Activated naive CD8-positive, alpha-beta T cell treated with anti-CD3 and anti-CD28 coated beads for 36 hours (primary cell): ENCODE measurements at regions not wholly inside any gene's neighbourhood (a gene's known extent, or its start where the extent isn't known, plus 50 kb on each side); places are given as distances from the start of the nearest gene placed in this dataset.
"Not testable (repeated sequence)": the region's sequence is repeated elsewhere in the genome, so short reads cannot be mapped to it uniquely, and the experiment has no call there.

ENCODE experiments used
- DNase-seq: peaks from one replicate; pipeline ENCODE4 v3.0.0; 2021
- H3K27ac Mint-ChIP-seq: one replicate; pipeline ENCODE4 v1.8.0; 2022; ENCODE audit warnings: mild to moderate bottlenecking, moderate library complexity, mixed read lengths
- H3K27me3 Mint-ChIP-seq: one replicate; pipeline ENCODE4 v1.8.0; 2022; ENCODE audit warnings: mild to moderate bottlenecking, mixed read lengths
- H3K36me3 Mint-ChIP-seq: one replicate; pipeline ENCODE4 v1.8.0; 2021; ENCODE audit warnings: mild to moderate bottlenecking, mixed read lengths
- H3K4me1 Mint-ChIP-seq: one replicate; pipeline ENCODE4 v1.8.0; 2021; ENCODE audit warnings: mixed read lengths
- H3K4me3 Mint-ChIP-seq: one replicate; pipeline ENCODE4 v1.8.0; 2022; ENCODE audit warnings: mild to moderate bottlenecking, moderate library complexity, mixed read lengths
- H3K9me3 Mint-ChIP-seq: one replicate; pipeline ENCODE4 v1.8.0; 2022; ENCODE audit warnings: mixed read lengths

DNA sequence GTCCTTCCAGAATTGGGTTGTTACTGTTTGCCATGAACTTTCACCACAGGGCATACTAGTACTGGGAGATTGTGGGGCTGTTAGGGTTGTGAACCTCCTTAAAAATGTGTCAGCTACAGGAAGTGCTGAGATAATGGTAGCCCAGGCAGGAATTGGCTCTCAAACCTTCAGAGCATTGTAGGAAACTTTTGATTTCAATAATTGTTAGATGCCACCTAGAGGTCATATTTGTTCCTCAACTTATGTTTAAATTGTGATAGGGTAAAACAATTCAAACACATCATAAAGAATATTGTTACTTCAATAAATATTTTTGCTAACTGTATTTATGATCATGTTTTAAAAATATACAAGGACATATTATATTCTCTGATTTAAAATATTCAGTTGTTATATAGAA, 594.6 kb downstream of the ADCYAP1 start:
- DNase-seq, result no peak
- H3K4me3 Mint-ChIP-seq, result no peak overlapping the region
- H3K27ac Mint-ChIP-seq, result no peak overlapping the region
- no peaks in the 10 kb centered on the region for H3K27me3 Mint-ChIP-seq
- H3K9me3 Mint-ChIP-seq, result peaks cover 8% of the 10 kb centered on the region
- no peaks in the 10 kb centered on the region for H3K4me1 Mint-ChIP-seq
- no peaks in the 10 kb centered on the region for H3K36me3 Mint-ChIP-seq

DNA sequence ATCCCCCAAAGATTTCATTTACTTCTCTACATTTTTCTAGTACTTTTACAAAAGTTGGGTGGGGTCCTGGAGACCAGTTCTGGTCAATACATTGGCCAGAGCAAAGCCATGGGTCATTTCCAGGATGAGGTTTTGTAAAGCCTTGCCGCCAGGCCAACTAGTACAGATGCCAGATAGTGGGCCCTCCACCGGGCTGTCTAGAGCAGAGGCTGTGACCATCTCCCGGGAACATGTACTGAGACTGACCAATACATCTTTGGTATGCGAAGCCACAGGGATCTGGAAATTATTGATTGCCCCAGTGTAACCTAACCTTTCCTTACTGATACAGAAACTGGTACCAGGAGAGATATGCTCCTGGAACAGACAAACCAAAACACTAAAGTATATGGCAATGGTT, 599.2 kb downstream of the ADCYAP1 start:
- Mint-ChIP-seq H3K27me3 (no peaks in the 10 kb centered on the region), H3K9me3 (no peaks in the 10 kb centered on the region)
- no peak for DNase-seq

DNA sequence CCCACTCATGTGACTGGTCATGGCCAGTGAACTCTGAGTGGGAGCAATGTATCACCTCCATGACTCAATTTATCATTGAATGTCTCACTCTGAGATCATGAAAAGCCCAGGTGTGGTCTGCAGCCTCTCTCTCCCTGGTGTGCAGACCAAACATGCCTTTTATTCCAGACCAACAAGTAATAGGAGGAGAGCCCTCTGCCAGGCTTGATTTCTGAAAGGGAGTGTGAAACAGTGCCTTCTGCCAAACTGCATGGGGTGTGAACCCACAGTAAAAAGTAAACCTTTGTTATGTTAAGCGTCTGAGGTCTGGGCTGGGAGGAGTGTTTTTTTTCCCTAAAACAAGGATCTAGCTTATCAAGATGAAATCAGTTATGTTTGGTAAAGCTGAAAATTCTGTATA, 601.2 kb downstream of the ADCYAP1 start:
- Mint-ChIP-seq H3K36me3 (no peaks in the 10 kb centered on the region), H3K27me3 (no peaks in the 10 kb centered on the region), H3K9me3 (no peaks in the 10 kb centered on the region), H3K4me1 (no peaks in the 10 kb centered on the region), H3K4me3 (no peak overlapping the region), H3K27ac (no peak overlapping the region)
- no peak for DNase-seq

More for the DNA sequence above, 599.2 kb downstream of the ADCYAP1 start:
- no peaks in the 10 kb centered on the region for H3K4me1 Mint-ChIP-seq
- no peaks in the 10 kb centered on the region for H3K36me3 Mint-ChIP-seq
- no peak overlapping the region for H3K4me3 Mint-ChIP-seq
- no peak overlapping the region for H3K27ac Mint-ChIP-seq

DNA sequence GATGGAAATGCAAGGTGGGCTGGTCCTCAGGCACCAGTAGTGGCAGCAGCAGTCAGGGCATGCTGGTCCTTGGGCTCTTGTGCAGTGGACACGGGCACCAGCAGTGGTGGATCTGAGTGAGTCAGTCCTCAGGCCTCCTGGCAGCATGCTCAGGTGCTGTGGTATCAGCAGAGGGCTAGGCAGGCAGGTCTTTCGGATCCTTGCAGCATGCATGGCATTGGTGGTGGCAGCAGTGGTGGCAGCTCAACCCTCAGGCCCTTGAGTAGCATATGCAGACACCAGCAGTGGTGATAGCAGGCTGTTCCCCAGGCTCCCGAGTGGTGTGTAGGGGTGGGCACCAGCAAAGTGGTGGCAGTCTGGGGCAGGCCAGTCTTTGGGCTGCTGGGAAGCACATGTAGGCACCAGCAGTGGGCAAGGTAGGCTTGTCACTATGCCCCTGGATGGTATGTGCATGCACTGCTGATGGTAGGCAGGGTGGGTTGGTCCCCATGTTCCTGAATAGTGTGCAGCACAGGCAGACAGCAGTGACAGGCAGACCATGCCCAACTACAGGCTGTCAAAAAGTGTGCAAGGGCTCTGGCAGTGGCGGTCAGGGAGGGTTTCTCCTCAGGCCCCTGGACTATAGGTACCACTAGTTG, 606.0 kb downstream of the ADCYAP1 start:
- Mint-ChIP-seq H3K27ac (no peak overlapping the region), H3K9me3 (peaks cover 1% of the 10 kb centered on the region), H3K36me3 (no peaks in the 10 kb centered on the region), H3K27me3 (no peaks in the 10 kb centered on the region), H3K4me1 (no peaks in the 10 kb centered on the region), H3K4me3 (no peak overlapping the region)
- DNase-seq, result no peak

DNA sequence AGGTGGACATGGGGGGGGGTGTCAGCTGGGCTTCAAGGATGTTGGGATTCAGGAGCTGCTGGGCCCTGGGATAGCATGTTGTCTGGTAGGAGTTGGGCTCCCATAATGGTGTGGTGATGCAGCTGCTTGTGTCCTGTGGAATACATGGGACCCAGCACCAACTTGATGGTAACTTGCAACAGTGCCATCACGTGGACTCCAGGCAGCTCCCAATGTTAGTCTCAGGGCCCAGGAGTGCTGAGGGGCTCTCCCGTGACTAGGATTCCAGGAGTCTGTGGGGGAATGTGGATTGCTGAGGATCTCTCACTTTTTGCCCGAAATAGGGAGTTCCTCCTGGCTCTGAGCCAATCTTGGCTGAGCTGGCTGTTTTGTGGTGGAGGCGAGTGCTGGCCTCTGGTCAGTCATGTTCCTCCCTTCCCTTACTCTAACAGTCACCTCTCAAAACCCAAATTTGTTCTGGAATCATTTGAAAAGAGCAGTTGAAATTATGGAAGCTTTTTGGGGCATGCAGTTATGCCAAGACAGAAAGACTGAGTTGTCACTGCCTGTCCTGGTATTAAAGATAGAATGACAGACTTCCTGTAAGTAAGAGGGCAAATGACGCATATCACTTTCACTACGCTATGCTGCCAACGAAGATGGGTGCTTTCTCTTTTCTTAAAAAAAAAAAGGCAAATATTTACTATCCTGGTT, 607.1 kb downstream of the ADCYAP1 start:
- H3K36me3 Mint-ChIP-seq, result no peaks in the 10 kb centered on the region
- no peak for DNase-seq
- H3K4me1 Mint-ChIP-seq, result no peaks in the 10 kb centered on the region
- H3K4me3 Mint-ChIP-seq, result no peak overlapping the region
- peaks cover 1% of the 10 kb centered on the region for H3K9me3 Mint-ChIP-seq
- H3K27me3 Mint-ChIP-seq, result no peaks in the 10 kb centered on the region
- H3K27ac Mint-ChIP-seq, result no peak overlapping the region

DNA sequence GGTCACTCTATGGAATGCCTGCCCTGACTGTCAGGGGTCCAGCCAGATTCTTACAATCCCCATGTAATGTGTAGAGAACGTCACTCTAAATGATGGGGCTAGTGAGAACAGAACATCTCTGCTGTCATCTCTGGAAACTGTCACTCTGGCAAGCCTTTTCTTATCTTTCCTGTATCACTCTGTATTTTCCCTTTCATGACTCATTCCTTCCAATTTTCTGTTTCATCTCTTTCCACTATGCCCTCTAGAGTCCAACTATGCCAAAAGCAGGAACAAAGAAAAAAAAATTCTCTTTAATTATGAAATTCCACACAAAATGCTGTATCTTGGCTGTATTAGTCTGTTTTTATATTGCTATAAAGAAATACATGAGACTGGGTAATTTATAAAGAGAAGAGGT, 608.8 kb downstream of the ADCYAP1 start:
- no peak for DNase-seq
- Mint-ChIP-seq H3K4me3 (no peak overlapping the region), H3K9me3 (peaks cover 1% of the 10 kb centered on the region), H3K36me3 (no peaks in the 10 kb centered on the region), H3K27ac (no peak overlapping the region), H3K27me3 (no peaks in the 10 kb centered on the region), H3K4me1 (no peaks in the 10 kb centered on the region)

DNA sequence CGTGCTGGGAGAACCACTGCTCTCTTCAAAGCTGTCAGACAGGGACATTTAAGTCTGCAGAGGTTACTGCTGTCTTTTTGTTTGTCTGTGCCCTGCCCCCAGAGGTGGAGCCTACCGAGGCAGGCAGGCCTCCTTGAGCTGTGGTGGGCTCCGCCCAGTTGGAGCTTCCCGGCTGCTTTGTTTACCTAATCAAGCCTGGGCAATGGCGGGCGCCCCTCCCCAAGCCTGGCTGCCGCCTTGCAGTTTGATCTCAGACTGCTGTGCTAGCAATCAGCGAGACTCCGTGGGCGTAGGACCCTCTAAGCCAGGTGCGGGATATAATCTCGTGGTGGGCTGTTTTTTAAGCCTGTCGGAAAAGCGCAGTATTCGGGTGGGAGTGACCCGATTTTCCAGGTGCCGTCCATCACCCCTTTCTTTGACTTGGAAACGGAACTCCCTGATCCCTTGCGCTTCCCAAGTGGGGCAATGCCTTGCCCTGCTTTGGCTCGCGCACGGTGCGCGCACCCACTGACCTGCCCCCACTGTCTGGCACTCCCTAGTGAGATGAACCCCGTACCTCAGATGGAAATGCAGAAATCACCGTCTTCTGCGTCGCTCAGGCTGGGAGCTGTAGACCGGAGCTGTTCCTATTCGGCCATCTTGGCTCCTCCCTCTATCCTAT, 617.0 kb downstream of the ADCYAP1 start:
- H3K4me1 Mint-ChIP-seq, H3K4me3 Mint-ChIP-seq, H3K27me3 Mint-ChIP-seq, H3K36me3 Mint-ChIP-seq, H3K9me3 Mint-ChIP-seq, DNase-seq, H3K27ac Mint-ChIP-seq: not testable (repeated sequence)

DNA sequence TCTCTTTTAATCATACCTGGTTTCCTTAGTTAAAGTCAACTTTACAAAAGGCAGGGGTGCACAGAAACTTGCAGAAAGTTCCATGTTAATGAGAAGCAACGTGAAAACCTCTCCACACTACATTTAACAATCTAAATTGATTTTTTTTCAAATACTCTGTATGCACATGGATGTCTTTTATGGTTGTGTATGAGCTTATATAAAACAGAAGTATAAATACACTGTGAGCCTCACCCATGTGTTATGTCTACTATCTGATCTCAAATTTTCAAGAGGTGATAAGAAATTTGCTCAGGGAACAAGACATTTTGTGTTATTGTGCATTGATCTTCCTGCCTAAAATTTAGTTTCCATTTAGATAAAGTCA, 617.6 kb downstream of the ADCYAP1 start:
- H3K27me3 Mint-ChIP-seq, result no peaks in the 10 kb centered on the region
- H3K9me3 Mint-ChIP-seq, result no peaks in the 10 kb centered on the region
- H3K27ac Mint-ChIP-seq, result no peak overlapping the region
- H3K4me1 Mint-ChIP-seq, result no peaks in the 10 kb centered on the region
- DNase-seq, result no peak
- H3K4me3 Mint-ChIP-seq, result no peak overlapping the region
- H3K36me3 Mint-ChIP-seq, result no peaks in the 10 kb centered on the region

DNA sequence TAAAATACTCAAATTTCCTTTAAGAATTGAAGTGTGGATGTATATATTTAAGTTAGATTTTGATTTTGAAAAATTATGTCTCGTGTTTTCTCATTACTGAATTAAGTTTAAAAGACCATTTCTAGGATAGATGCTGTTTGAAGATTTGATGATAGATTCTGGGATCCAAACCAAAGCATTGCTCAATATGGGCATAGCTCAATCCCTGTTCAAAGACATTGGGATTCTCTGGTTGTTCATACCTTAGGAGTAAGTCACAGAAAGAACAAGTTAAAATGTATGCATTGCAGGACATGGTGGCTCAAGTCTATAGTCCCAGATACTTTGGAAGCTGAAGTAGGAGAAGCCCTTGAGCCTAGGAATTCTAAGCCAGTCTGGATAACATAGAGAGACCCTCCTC, 622.3 kb downstream of the ADCYAP1 start:
- no peak for DNase-seq
- Mint-ChIP-seq H3K27me3 (no peaks in the 10 kb centered on the region), H3K9me3 (peaks cover 4% of the 10 kb centered on the region), H3K4me1 (no peaks in the 10 kb centered on the region), H3K36me3 (no peaks in the 10 kb centered on the region), H3K4me3 (no peak overlapping the region), H3K27ac (no peak overlapping the region)

DNA sequence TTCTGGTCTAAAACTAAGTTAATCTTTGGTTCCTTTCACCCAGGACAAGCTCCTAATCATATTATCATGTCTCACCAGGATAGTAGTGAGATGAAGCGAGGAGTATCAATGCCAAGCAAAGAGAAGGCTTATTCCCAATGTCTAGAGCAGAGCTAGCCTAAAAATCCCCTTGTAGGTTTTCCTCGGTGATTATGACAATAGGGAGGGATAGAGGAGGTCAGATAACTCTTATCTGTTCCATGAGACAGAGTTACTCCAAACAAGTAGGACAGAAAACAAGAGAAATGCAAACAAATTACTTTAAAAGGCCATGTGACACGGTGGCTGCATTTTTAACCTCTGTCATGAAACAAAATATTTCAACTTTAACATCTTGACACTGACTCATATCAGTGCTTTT, 623.1 kb downstream of the ADCYAP1 start:
- no peak for DNase-seq
- Mint-ChIP-seq H3K27ac (no peak overlapping the region), H3K4me1 (no peaks in the 10 kb centered on the region), H3K27me3 (no peaks in the 10 kb centered on the region), H3K4me3 (no peak overlapping the region), H3K36me3 (no peaks in the 10 kb centered on the region), H3K9me3 (peaks cover 4% of the 10 kb centered on the region)

DNA sequence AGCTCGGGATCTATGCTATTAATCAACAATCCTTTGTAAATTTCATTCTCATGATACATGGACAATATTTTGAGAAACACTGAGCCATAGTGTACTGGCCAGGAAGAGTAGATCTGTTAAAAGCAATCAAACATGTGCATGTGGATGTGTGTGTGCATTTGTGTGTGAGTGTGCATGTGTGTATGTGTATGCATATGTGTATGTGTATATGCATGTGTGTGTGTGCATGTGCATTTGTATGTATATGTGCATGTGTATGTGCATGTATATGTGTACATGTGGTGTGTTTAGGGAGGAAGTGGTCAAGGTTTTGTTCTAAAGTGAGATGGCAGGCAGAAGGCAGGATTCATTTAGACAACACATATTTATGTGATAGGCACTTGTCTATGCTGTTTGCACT, 623.8 kb downstream of the ADCYAP1 start:
- no peak for DNase-seq
- no peak overlapping the region for H3K4me3 Mint-ChIP-seq
- no peaks in the 10 kb centered on the region for H3K36me3 Mint-ChIP-seq
- H3K4me1 Mint-ChIP-seq, result no peaks in the 10 kb centered on the region
- H3K27ac Mint-ChIP-seq, result no peak overlapping the region
- no peaks in the 10 kb centered on the region for H3K27me3 Mint-ChIP-seq
- peaks cover 4% of the 10 kb centered on the region for H3K9me3 Mint-ChIP-seq

DNA sequence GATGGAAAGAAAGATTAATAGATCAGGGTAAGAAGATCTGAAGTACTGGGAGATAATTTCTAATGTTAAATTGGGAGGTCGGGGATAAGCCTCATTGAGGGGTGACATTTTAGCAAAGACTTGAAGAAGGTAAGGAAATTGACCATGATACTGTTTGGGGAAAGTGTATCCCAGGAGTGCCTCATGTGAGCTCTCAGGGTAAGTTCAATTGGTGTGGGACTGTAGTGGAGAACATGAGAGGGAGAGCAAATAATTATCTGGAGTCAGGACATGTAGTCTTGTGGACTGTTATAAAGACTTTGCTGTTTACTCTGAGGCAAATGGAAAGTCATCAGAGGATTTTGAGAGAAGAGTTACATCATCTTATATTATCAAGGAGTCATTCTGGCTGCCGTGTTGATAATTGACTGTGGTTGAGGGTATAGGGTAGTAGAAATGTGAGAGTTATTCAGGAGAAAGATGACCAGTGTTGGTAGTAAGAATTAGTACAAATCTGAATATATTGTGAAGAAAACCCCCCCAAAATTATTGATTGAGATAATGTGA, 624.4 kb downstream of the ADCYAP1 start:
- H3K4me1 Mint-ChIP-seq, result no peaks in the 10 kb centered on the region
- no peak for DNase-seq
- no peaks in the 10 kb centered on the region for H3K36me3 Mint-ChIP-seq
- no peak overlapping the region for H3K27ac Mint-ChIP-seq
- no peak overlapping the region for H3K4me3 Mint-ChIP-seq
- H3K27me3 Mint-ChIP-seq, result no peaks in the 10 kb centered on the region
- H3K9me3 Mint-ChIP-seq, result peaks cover 4% of the 10 kb centered on the region

DNA sequence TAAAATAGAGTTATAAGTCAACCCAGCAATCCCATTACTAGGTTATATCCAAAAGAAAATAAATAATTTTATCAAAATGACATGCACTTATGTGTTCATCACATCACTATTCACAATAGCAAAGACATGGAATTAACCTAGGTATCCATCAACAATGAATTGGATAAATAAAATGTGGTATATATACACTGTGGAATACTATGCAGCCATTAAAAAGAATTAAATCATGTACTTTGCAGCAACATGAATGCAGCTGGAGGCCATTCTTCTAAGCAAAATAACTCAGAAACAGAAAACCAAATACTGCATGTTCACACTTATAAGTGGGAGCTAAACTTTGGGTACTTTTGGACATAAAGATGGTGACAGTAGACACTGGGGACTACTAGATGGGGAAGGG, 626.0 kb downstream of the ADCYAP1 start:
- no peaks in the 10 kb centered on the region for H3K27me3 Mint-ChIP-seq
- no peaks in the 10 kb centered on the region for H3K4me1 Mint-ChIP-seq
- no peaks in the 10 kb centered on the region for H3K36me3 Mint-ChIP-seq
- H3K9me3 Mint-ChIP-seq, result peaks cover 4% of the 10 kb centered on the region
- no peak overlapping the region for H3K4me3 Mint-ChIP-seq
- no peak for DNase-seq
- no peak overlapping the region for H3K27ac Mint-ChIP-seq

DNA sequence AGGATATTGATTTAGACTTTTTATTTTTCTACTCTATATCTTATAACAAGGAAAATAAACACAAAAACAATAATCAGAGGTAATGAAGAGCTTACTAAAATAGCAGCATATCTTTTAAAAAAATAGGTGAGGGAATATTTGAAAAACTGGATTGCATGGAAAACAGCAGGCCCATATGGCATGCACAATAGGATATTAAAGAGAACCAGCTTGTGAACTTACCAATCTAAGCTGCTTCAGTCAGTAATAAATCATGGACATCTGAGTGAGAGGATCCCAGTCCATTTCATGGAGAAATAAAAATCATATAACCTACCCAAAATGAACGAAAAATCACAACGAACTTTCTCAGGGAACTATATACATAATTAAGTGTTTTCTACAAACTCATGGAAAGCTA, 634.6 kb downstream of the ADCYAP1 start:
- no peak overlapping the region for H3K4me3 Mint-ChIP-seq
- H3K4me1 Mint-ChIP-seq, result no peaks in the 10 kb centered on the region
- H3K36me3 Mint-ChIP-seq, result no peaks in the 10 kb centered on the region
- no peak overlapping the region for H3K27ac Mint-ChIP-seq
- DNase-seq, result no peak
- no peaks in the 10 kb centered on the region for H3K27me3 Mint-ChIP-seq
- H3K9me3 Mint-ChIP-seq, result peaks cover 2% of the 10 kb centered on the region

DNA sequence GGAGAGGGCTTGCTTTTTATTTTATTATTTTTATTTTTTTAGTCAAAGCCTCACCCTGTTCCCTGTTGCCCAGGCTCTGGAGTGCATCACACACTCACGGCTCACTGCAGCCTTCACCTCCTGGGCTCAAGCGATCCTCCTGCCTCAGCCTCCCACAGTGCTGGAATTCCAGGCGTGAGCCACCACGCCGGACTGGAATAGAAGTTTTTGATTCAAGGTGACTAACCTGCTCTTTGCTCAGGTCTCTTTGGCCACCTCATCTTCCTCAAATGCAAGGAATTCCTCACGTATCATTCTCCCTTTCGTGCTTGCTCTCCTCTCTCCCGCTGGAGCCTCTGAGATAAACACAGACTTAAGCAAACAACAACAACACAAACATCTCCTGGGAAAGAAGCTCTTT, 636.8 kb downstream of the ADCYAP1 start:
- DNase-seq, result no peak
- H3K36me3 Mint-ChIP-seq, result no peaks in the 10 kb centered on the region
- H3K4me3 Mint-ChIP-seq, result no peak overlapping the region
- H3K9me3 Mint-ChIP-seq, result peaks cover 2% of the 10 kb centered on the region
- no peak overlapping the region for H3K27ac Mint-ChIP-seq
- no peaks in the 10 kb centered on the region for H3K4me1 Mint-ChIP-seq
- H3K27me3 Mint-ChIP-seq, result no peaks in the 10 kb centered on the region
